ENCODE measurements at regions not wholly inside any gene's neighbourhood (a gene's known extent, or its start where the extent isn't known, plus 50 kb on each side); places are given as distances from the start of the nearest gene placed in this dataset.
"Not testable (repeated sequence)": the region's sequence is repeated elsewhere in the genome, so short reads cannot be mapped to it uniquely, and the experiment has no call there.

DNA sequence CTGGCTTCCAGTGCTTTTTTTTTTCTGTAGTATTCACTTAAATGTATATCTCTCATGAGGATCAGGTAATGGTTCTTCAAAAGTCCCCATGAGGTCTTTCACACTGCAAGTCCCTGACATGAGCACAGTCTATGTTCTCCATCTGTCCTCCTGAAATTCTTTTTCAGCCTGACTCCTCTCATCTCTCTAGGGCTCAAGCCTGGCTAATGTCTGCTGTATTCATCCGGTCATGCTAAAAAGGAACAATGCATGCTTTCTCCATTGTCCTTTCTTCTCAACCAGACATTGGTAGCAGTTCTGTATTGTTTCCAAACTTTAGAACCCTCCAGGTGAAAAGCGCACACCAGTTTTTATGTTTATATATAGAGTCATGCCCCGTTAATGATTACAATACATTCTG lies 368.3 kb upstream of the OLFM3 start:
- no peaks in the 10 kb centered on the region for H3K27me3 Mint-ChIP-seq
- H3K4me1 Mint-ChIP-seq, result no peaks in the 10 kb centered on the region
- CTCF ChIA-PET, result no interaction called here
- no peak overlapping the region for H3K27ac Mint-ChIP-seq
- DNase-seq, result no peak
- H3K4me3 Mint-ChIP-seq, result no peak overlapping the region
- peaks cover 2% of the 10 kb centered on the region for H3K9me3 Mint-ChIP-seq
- no peaks in the 10 kb centered on the region for H3K36me3 Mint-ChIP-seq

DNA sequence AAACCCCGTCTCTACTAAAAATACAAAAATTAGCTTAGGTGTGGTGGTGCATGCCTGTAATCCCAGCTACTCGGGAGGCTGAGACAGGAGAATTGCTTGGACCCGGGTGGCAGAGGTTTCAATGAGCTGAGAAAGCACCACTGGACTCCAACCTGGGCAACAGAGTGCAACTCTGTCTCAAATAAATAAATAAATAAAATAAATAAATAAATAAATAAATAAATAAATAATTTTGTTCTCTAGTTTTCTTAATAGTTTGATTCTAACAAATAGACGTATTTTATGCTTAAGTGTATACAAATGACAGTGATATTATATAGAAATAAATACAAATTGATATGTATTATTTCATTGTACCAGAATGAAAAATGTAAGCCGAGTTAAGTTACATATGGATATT lies 339.9 kb upstream of the OLFM3 start:
- no peaks in the 10 kb centered on the region for H3K36me3 Mint-ChIP-seq
- H3K27ac Mint-ChIP-seq, result no peak overlapping the region
- H3K27me3 Mint-ChIP-seq, result no peaks in the 10 kb centered on the region
- DNase-seq, result no peak
- CTCF ChIA-PET, result no interaction called here
- H3K9me3 Mint-ChIP-seq, result no peaks in the 10 kb centered on the region
- H3K4me1 Mint-ChIP-seq, result no peaks in the 10 kb centered on the region
- H3K4me3 Mint-ChIP-seq, result no peak overlapping the region

DNA sequence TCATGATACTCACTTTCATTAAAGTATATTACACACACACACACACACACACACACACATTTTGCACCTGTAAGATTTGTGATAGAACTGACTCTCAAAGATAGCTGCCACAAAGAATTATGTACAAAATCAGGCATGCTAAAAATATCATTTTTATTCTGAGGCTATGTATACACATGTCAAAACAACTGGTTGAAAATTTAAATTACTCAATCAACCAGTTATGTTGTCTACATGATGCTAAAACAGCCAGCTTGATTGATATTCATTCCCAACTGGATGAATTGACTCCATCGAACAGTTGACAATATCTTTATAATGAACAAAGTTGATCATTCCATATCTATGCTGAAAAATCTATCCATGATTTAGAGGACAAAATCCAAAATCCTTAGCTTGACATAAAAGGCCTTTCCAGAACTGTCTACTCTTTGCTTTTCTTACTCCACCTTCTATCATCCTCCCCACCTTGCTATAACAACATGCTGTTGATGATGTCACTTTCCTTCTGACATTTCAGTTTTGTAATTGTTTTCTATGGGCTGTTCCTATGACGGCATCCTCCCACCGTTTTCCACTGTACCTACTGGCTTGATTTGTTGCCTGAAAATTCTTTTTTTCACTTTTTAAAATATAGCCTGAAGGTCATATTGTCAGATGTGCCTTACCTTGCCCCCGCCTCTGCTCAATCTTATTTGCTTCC lies 321.5 kb upstream of the OLFM3 start:
- no peaks in the 10 kb centered on the region for H3K4me1 Mint-ChIP-seq
- H3K36me3 Mint-ChIP-seq, result no peaks in the 10 kb centered on the region
- DNase-seq, result no peak
- H3K9me3 Mint-ChIP-seq, result peaks cover 9% of the 10 kb centered on the region
- no peak overlapping the region for H3K4me3 Mint-ChIP-seq
- CTCF ChIA-PET, result no interaction called here
- no peaks in the 10 kb centered on the region for H3K27me3 Mint-ChIP-seq
- no peak overlapping the region for H3K27ac Mint-ChIP-seq

- Mint-ChIP-seq H3K4me1 (no peaks in the 10 kb centered on the region), H3K27me3 (no peaks in the 10 kb centered on the region), H3K9me3 (peaks cover 9% of the 10 kb centered on the region), H3K27ac (no peak overlapping the region), H3K4me3 (no peak overlapping the region), H3K36me3 (no peaks in the 10 kb centered on the region)
- CTCF ChIA-PET, result no interaction called here
- no peak for DNase-seq
These were observed 318.4 kb upstream of the OLFM3 start for GRCh38 chr1:102315096-102315495.

GRCh38 chr1:102296116-102296515 lies 299.4 kb upstream of the OLFM3 start:
- no peaks in the 10 kb centered on the region for H3K27me3 Mint-ChIP-seq
- no peak overlapping the region for H3K4me3 Mint-ChIP-seq
- CTCF ChIA-PET, result no interaction called here
- H3K4me1 Mint-ChIP-seq, result no peaks in the 10 kb centered on the region
- peaks cover 21% of the 10 kb centered on the region for H3K9me3 Mint-ChIP-seq
- no peak for DNase-seq
- no peaks in the 10 kb centered on the region for H3K36me3 Mint-ChIP-seq
- H3K27ac Mint-ChIP-seq, result no peak overlapping the region

GRCh38 chr1:102282955-102283354 lies 286.2 kb upstream of the OLFM3 start:
- no peak overlapping the region for H3K4me3 Mint-ChIP-seq
- H3K36me3 Mint-ChIP-seq, result no peaks in the 10 kb centered on the region
- peaks cover 8% of the 10 kb centered on the region for H3K9me3 Mint-ChIP-seq
- H3K4me1 Mint-ChIP-seq, result no peaks in the 10 kb centered on the region
- CTCF ChIA-PET, result no interaction called here
- no peaks in the 10 kb centered on the region for H3K27me3 Mint-ChIP-seq
- no peak overlapping the region for H3K27ac Mint-ChIP-seq
- no peak for DNase-seq

GRCh38 chr1:102262994-102263393 lies 266.3 kb upstream of the OLFM3 start:
- DNase-seq, result no peak
- H3K4me3 Mint-ChIP-seq, result no peak overlapping the region
- no peak overlapping the region for H3K27ac Mint-ChIP-seq
- no peaks in the 10 kb centered on the region for H3K36me3 Mint-ChIP-seq
- CTCF ChIA-PET, result no interaction called here
- no peaks in the 10 kb centered on the region for H3K9me3 Mint-ChIP-seq
- no peaks in the 10 kb centered on the region for H3K27me3 Mint-ChIP-seq
- no peaks in the 10 kb centered on the region for H3K4me1 Mint-ChIP-seq

DNA sequence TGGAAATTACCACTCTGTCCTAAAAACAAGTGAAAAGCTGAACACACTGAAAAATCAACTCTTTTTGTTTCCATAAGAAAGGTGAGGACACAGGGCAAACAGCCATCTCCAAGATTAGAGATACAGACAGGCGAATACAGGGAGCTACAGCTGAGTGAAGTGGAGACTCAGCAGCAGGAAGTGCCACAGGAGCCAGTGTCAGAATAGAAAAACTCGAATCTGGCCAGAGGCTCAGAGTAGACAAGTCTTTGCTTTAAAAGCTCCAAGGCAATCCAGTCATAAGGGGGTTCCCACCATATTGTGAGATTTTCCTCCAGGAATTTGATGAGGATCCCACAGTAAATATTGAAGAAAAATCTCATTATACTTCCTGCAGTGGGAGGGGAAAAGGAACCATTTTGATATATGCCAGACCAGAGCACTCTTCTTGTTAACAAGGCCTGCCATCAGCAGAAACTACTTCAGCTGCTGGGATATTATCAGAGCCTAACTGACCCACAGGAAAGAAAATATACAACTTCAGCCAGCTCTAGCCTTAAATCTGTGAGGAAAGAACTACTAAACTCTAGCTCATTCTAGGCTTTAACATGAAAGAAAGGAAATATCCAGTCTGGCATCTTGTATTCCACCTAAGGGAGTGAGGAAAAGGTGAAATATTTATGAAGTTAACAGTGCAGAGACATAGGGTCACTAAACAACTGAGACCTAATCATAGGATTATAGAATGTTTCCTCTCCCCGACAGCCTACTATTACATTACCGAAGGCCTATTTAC lies 256.2 kb upstream of the OLFM3 start:
- Mint-ChIP-seq H3K27me3 (no peaks in the 10 kb centered on the region), H3K27ac (no peak overlapping the region), H3K36me3 (no peaks in the 10 kb centered on the region), H3K4me1 (no peaks in the 10 kb centered on the region), H3K9me3 (no peaks in the 10 kb centered on the region), H3K4me3 (no peak overlapping the region)
- CTCF ChIA-PET, result no interaction called here
- DNase-seq, result no peak

DNA sequence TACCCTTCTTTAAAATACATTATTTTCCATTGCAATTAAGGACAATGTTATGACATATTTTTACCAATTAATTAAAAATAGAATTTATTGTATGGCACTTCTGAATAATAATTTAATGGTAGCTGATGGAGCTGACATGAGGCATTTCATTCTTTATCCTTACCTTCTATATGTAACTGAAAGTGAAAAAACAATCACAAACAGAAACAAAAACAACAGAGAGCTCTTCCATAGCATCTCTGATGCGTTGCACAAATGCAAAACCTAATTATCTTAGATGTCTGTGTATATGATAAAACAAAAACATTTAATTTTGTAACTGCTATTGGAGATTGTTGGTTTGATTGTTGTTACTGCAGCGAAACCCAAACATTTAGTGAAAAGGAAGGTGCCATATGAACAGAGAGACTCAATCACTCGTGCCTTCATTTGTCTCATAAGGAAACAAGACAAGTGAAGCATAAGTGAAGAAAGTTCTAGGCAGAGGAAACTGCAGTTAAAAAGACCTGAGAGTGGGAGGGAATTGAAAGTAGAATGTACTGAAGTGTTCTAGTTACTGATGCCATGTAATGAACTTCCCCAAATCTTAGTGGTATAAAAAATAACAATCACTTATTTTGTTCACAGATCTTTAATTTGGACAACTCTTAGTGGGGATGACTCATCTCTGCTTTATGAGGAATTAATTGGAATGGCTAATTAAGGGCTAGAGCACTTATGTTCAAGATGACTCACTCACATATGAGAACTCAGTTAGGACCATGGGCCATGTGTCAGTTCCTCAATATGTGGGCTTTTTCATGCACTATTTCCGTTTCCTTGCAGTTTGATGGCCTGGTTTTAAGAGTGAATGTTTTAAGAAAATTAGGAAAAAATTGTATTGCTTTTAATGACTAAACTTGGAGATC lies 245.0 kb upstream of the OLFM3 start:
- Mint-ChIP-seq H3K9me3 (no peaks in the 10 kb centered on the region), H3K36me3 (no peaks in the 10 kb centered on the region)

DNA sequence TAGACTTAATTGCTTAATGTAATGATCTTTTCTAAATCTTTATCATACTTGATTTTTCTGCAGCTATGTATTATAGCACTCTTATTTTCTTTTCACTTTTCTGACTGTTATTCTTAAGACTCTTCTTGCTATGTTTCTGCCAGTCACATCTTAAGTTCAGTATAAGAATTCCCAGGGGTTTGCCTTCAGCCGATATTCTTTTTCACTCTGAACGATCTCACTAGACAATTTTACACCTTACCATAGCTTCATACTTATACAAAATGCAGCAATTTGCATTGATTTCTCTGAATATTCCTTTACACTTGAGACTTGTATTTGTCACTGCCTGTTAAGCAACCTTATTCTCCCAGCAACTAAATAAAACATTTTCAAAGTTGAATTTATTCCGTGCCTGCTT lies 242.5 kb upstream of the OLFM3 start:
- peaks cover 5% of the 10 kb centered on the region for H3K9me3 Mint-ChIP-seq
- no peak overlapping the region for H3K4me3 Mint-ChIP-seq
- no peak for DNase-seq
- no peaks in the 10 kb centered on the region for H3K36me3 Mint-ChIP-seq
- H3K4me1 Mint-ChIP-seq, result no peaks in the 10 kb centered on the region
- H3K27me3 Mint-ChIP-seq, result no peaks in the 10 kb centered on the region
- CTCF ChIA-PET, result no interaction called here
- no peak overlapping the region for H3K27ac Mint-ChIP-seq

More for the DNA sequence above, 245.0 kb upstream of the OLFM3 start:
- no peak overlapping the region for H3K27ac Mint-ChIP-seq
- DNase-seq, result no peak
- H3K27me3 Mint-ChIP-seq, result no peaks in the 10 kb centered on the region
- no peaks in the 10 kb centered on the region for H3K4me1 Mint-ChIP-seq
- CTCF ChIA-PET, result interaction anchor here (0.7 kb wide), 1 partner anchor 13 kb away, joined by 3 read pairs; no protein-coding TSS in a partner anchor
- no peak overlapping the region for H3K4me3 Mint-ChIP-seq

- Mint-ChIP-seq H3K4me3 (no peak overlapping the region), H3K9me3 (peaks cover 13% of the 10 kb centered on the region), H3K36me3 (no peaks in the 10 kb centered on the region), H3K4me1 (no peaks in the 10 kb centered on the region), H3K27ac (no peak overlapping the region), H3K27me3 (no peaks in the 10 kb centered on the region)
- CTCF ChIA-PET, result no interaction called here
- no peak for DNase-seq
These were observed 238.1 kb upstream of the OLFM3 start for GRCh38 chr1:102234753-102235359.

- H3K9me3 Mint-ChIP-seq, result no peaks in the 10 kb centered on the region
- DNase-seq, result no peak
- no peak overlapping the region for H3K27ac Mint-ChIP-seq
- CTCF ChIA-PET, result no interaction called here
- H3K36me3 Mint-ChIP-seq, result no peaks in the 10 kb centered on the region
- no peak overlapping the region for H3K4me3 Mint-ChIP-seq
- H3K27me3 Mint-ChIP-seq, result no peaks in the 10 kb centered on the region
- H3K4me1 Mint-ChIP-seq, result no peaks in the 10 kb centered on the region
These were observed 222.7 kb upstream of the OLFM3 start for GRCh38 chr1:102219463-102219862.

DNA sequence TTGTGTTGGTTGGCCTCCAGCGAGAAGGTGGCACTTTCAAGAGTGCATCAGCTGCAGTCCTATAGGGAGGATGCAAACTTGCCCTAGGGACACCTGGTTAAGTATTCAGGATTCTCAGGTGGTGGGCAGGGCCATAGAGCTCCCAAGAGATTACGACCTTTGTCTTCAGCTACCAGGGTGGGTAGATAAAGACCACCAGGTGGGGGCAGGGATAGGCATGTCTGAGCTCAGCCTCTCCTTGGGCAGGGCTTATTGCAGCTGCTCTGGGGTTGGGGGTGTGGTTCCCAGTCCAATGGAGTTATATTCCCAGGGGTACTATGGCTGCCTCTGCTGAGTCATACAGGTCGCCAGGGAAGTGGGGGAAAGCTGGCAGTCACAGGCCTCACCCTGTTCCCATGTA lies 214.2 kb upstream of the OLFM3 start:
- H3K9me3 Mint-ChIP-seq, CTCF ChIA-PET, H3K27ac Mint-ChIP-seq, H3K4me1 Mint-ChIP-seq, H3K27me3 Mint-ChIP-seq, H3K4me3 Mint-ChIP-seq, H3K36me3 Mint-ChIP-seq, DNase-seq: not testable (repeated sequence)

DNA sequence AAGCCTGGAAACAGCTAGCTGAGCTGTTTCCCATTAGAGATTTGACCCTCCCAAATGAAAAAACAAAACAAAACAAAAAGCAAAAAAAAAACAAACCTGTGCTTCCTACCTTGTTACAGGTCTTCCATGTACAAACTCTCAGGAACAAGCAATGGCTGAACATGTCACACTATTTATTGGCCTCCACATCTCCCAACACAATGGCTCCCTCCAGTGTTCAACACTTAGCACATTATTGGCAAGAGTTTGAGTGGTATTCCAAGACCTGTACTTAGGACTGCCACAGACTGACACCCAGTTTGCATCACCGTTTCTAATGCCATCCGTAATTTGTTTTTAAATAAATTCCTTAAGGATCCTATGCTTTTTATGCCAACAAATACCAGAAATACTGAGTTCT lies 195.0 kb upstream of the OLFM3 start:
- no peak overlapping the region for H3K27ac Mint-ChIP-seq
- CTCF ChIA-PET, result no interaction called here

More for the DNA sequence above, 195.0 kb upstream of the OLFM3 start:
- no peaks in the 10 kb centered on the region for H3K9me3 Mint-ChIP-seq
- H3K4me1 Mint-ChIP-seq, result no peaks in the 10 kb centered on the region
- H3K36me3 Mint-ChIP-seq, result no peaks in the 10 kb centered on the region
- no peak for DNase-seq
- no peak overlapping the region for H3K4me3 Mint-ChIP-seq
- no peaks in the 10 kb centered on the region for H3K27me3 Mint-ChIP-seq

Data from activated naive CD4-positive, alpha-beta T cell treated with anti-CD3 and anti-CD28 coated beads, Interleukin-2, amount 10 ng/mL, durations not matched to agents 7 days and 5 days (primary cell).